Panc1 (cell line): ENCODE measurements at regions not wholly inside any gene's neighbourhood (a gene's known extent, or its start where the extent isn't known, plus 50 kb on each side); places are given as distances from the start of the nearest gene placed in this dataset.
"Not testable (repeated sequence)": the region's sequence is repeated elsewhere in the genome, so short reads cannot be mapped to it uniquely, and the experiment has no call there.

ENCODE experiments used
- ATAC-seq: fragments of 200-7000 bp; cut with Tn5 transposase; 2 replicates; pipeline ENCODE4 v1.9.1; 2020; ENCODE audit warnings: mild to moderate bottlenecking, moderate library complexity
- BruUV-seq: library from RNA; stranded (reverse); fragments of 400-500 nt; replicated peaks from 2 replicates; lab custom pipeline; 2021; lab: Mats Ljungman, UMichigan
- CTCF ChIA-PET: fragments of 300-600 bp; sonication (Branson Sonifier 250); formaldehyde crosslinking; loops from one replicate; lab custom pipeline; 2022; ENCODE audit warnings: antibody characterized with exemption; lab: Charles Lee
- POLR2A ChIA-PET: fragments of 300-600 bp; sonication (Branson Sonifier 250); formaldehyde crosslinking; loops from one replicate; lab custom pipeline; 2022; ENCODE audit warnings: antibody characterized with exemption; lab: Charles Lee
- DNase-seq: peaks from one replicate; pipeline ENCODE4 v3.0.0-alpha.2; 2010; ENCODE audit warnings: low read depth, low spot score
- H3K27ac ChIP-seq: 2 replicates; pipeline ENCODE4 v1.5.1; 2011; ENCODE audit warnings: mild to moderate bottlenecking, low read length, inconsistent platforms
- H3K27me3 ChIP-seq: fragments of 200-500 bp; sonication (Bioruptor generic); 2 replicates; pipeline ENCODE4 v1.6.0; 2014; ENCODE audit warnings: low read length, inconsistent platforms; ENCODE audit not compliant: control insufficient read depth, insufficient read depth
- H3K36me3 ChIP-seq: fragments of 200-500 bp; sonication (Bioruptor generic); 2 replicates; pipeline ENCODE4 v1.5.1; 2014; ENCODE audit warnings: inconsistent platforms, mild to moderate bottlenecking, low read length, moderate library complexity; ENCODE audit not compliant: control insufficient read depth, insufficient read depth
- H3K4me1 ChIP-seq: 2 replicates; pipeline ENCODE4 v1.5.1; 2011; ENCODE audit warnings: inconsistent platforms, mild to moderate bottlenecking, low read length, moderate library complexity; ENCODE audit not compliant: control insufficient read depth, insufficient read depth
- H3K4me3 ChIP-seq, 2 experiments: 2 replicates each; pipeline ENCODE4 v1.5.1; 2011 to 2012; ENCODE audit warnings: low read depth in 2 of 2, low read length in 2 of 2, mild to moderate bottlenecking in 2 of 2, inconsistent platforms in 1 of 2, moderate library complexity in 1 of 2
- H3K9me3 ChIP-seq: fragments of 200-500 bp; sonication (Bioruptor generic); 2 replicates; pipeline ENCODE4 v1.5.1; 2014; ENCODE audit warnings: low read depth, mild to moderate bottlenecking, inconsistent platforms, low read length, moderate library complexity; ENCODE audit not compliant: control insufficient read depth, insufficient read depth
- POLR2AphosphoS5 ChIP-seq: IDR thresholded peaks from 2 replicates; pipeline ENCODE4 v1.6.1; 2012; ENCODE audit warnings: mild to moderate bottlenecking, low read depth, low read length, moderate library complexity
- SIN3A ChIP-seq: IDR thresholded peaks from 2 replicates; pipeline ENCODE4 v1.6.1; 2012; ENCODE audit warnings: low read depth, mild to moderate bottlenecking, low read length, moderate library complexity, borderline replicate concordance; ENCODE audit not compliant: insufficient read depth
- TCF7L2 ChIP-seq: IDR thresholded peaks from 2 replicates; pipeline ENCODE4 v1.6.1; 2011; ENCODE audit warnings: mild to moderate bottlenecking, low read depth, low read length, inconsistent platforms
- in situ Hi-C: cut with HindIII; loops from 2 replicates; pipeline ENCODE4 v1.10.0; 2016; ENCODE audit warnings: low sequenced_read_pairs, low pct_unique_long_range_greater_than_20kb
- intact Hi-C: fragments of 100-400 bp; cut with micrococcal nuclease; formaldehyde crosslinking; loops from one replicate; pipeline ENCODE4 v1.10.0; 2022; ENCODE audit not compliant: unreplicated experiment
- TF ChIP-seq, protein P1 (sequence below), 2 experiments: IDR thresholded peaks; 2 replicates each; pipeline ENCODE4 v1.6.1; 2011 to 2012; ENCODE audit warnings: low read depth in 2 of 2, control low read depth in 1 of 2, low read length in 1 of 2, mild to moderate bottlenecking in 1 of 2, moderate library complexity in 1 of 2; ENCODE audit not compliant: insufficient read depth in 1 of 2
- TF ChIP-seq, protein P2 (sequence below): fragments of 450-650 bp; IDR thresholded peaks from 2 replicates; pipeline ENCODE4 v1.5.1; 2017; ENCODE audit warnings: mild to moderate bottlenecking

DNA sequence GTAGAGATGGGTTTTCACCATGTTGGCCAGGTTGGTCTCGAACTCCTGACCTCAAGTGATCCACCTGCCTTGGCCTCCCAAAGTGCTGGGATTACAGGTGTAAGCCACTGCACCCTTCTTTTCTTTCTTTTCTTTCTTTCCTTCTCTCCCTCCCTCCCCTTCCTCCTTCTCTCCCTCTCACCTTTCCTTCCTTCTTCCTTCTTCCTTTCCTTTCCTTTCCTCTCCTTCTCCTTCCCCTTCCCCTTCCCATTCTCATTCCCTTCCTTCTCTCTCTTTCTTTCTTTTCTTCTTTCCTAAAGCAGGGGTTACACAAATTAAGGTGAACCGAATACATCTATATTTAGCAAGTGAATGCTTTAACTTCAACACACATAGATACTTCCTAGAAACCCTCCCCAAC, 58.0 kb upstream of the URI1 start:
- intact Hi-C loops (no loop called here), in situ Hi-C loops (no loop called here)
- TF ChIP-seq, protein P1, sequence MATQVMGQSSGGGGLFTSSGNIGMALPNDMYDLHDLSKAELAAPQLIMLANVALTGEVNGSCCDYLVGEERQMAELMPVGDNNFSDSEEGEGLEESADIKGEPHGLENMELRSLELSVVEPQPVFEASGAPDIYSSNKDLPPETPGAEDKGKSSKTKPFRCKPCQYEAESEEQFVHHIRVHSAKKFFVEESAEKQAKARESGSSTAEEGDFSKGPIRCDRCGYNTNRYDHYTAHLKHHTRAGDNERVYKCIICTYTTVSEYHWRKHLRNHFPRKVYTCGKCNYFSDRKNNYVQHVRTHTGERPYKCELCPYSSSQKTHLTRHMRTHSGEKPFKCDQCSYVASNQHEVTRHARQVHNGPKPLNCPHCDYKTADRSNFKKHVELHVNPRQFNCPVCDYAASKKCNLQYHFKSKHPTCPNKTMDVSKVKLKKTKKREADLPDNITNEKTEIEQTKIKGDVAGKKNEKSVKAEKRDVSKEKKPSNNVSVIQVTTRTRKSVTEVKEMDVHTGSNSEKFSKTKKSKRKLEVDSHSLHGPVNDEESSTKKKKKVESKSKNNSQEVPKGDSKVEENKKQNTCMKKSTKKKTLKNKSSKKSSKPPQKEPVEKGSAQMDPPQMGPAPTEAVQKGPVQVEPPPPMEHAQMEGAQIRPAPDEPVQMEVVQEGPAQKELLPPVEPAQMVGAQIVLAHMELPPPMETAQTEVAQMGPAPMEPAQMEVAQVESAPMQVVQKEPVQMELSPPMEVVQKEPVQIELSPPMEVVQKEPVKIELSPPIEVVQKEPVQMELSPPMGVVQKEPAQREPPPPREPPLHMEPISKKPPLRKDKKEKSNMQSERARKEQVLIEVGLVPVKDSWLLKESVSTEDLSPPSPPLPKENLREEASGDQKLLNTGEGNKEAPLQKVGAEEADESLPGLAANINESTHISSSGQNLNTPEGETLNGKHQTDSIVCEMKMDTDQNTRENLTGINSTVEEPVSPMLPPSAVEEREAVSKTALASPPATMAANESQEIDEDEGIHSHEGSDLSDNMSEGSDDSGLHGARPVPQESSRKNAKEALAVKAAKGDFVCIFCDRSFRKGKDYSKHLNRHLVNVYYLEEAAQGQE (IDR thresholded peaks at IDR 0.05; ENCODE audit: insufficient read depth in 1 of 2, low read depth in 2 of 2, low read length in 1 of 2), result no peak
- no peak for TF ChIP-seq TCF7L2
- TF ChIP-seq SIN3A, result no peak
- TF ChIP-seq, protein P2, sequence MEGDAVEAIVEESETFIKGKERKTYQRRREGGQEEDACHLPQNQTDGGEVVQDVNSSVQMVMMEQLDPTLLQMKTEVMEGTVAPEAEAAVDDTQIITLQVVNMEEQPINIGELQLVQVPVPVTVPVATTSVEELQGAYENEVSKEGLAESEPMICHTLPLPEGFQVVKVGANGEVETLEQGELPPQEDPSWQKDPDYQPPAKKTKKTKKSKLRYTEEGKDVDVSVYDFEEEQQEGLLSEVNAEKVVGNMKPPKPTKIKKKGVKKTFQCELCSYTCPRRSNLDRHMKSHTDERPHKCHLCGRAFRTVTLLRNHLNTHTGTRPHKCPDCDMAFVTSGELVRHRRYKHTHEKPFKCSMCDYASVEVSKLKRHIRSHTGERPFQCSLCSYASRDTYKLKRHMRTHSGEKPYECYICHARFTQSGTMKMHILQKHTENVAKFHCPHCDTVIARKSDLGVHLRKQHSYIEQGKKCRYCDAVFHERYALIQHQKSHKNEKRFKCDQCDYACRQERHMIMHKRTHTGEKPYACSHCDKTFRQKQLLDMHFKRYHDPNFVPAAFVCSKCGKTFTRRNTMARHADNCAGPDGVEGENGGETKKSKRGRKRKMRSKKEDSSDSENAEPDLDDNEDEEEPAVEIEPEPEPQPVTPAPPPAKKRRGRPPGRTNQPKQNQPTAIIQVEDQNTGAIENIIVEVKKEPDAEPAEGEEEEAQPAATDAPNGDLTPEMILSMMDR, result no peak
- no peak for TF ChIP-seq POLR2AphosphoS5
- ATAC-seq (no peak), DNase-seq (no peak)
- ChIA-PET CTCF (no interaction called here), POLR2A (interaction anchor here (0.6 kb wide), 1 partner anchor 12 kb away, joined by 6 read pairs; no protein-coding TSS in a partner anchor)
- no peaks in the 10 kb centered on the region for H3K4me1 ChIP-seq
- no TSS peak for BruUV-seq
- H3K27ac ChIP-seq, result no peak overlapping the region
- H3K27me3 ChIP-seq, result no peaks in the 10 kb centered on the region; the same call in 1 of the 2 replicates
- no peaks in the 10 kb centered on the region for H3K9me3 ChIP-seq
- no peak overlapping the region for H3K4me3 ChIP-seq
- no peaks in the 10 kb centered on the region for H3K36me3 ChIP-seq

DNA sequence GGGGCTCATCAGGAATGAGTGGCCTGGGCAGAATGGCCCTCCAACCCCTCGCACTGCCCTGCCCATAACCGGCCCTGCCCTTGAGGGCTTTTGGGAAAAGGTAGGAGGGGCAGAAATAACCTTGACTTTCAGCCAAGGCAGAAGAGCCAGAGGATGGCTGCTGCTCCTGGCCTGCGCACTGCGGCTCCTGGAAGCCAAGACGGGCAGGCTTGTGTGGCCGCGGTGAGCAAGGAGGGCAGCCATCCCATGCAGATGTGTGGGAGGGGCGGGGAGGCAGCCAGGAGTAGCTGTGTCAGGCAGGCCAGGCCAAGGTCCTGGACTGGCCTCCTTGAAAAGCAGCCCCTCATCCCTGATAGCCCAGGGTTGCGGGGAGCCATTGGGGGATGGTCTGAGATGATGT, 57.6 kb upstream of the URI1 start:
- POLR2A ChIA-PET, result no interaction called here
- CTCF ChIA-PET, result no interaction called here
- ATAC-seq (no peak), DNase-seq (no peak)
- TF ChIP-seq, protein P1 (IDR thresholded peaks at IDR 0.05; ENCODE audit: insufficient read depth in 1 of 2, low read depth in 2 of 2, low read length in 1 of 2), result no peak
- TF ChIP-seq POLR2AphosphoS5 (no peak), SIN3A (no peak), TCF7L2 (no peak)
- TF ChIP-seq, protein P2, result no peak
- H3K36me3 ChIP-seq, result no peaks in the 10 kb centered on the region
- H3K9me3 ChIP-seq, result no peaks in the 10 kb centered on the region
- no peaks in the 10 kb centered on the region; the same call in 1 of the 2 replicates for H3K27me3 ChIP-seq
- intact Hi-C loops, result no loop called here
- H3K4me3 ChIP-seq, result no peak overlapping the region
- in situ Hi-C loops, result no loop called here
- H3K4me1 ChIP-seq, result no peaks in the 10 kb centered on the region
- BruUV-seq, result no TSS peak
- no peak overlapping the region for H3K27ac ChIP-seq

DNA sequence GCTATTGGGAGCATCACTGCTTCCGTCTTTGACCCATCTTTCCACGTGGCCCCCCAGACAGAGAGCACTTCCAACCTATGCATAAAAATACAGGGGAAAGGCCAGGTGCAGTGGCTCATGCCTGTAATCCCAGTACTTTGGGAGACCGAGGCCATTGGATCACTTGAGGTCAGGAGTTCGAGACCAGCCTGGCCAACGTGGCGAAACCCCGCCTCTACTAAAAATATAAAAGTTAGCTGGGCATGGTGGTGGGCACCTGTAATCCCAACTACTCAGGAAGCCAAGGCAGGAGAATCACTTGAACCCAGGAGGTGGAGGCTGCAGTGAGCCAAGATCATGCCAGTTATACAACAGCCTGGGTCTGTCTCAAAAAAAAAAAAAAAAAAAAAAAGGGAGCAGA, 55.9 kb upstream of the URI1 start:
- H3K9me3 ChIP-seq, in situ Hi-C loops, DNase-seq, intact Hi-C loops, POLR2A ChIA-PET, ATAC-seq, H3K4me1 ChIP-seq, BruUV-seq, H3K4me3 ChIP-seq, H3K27me3 ChIP-seq, H3K27ac ChIP-seq, CTCF ChIA-PET, H3K36me3 ChIP-seq: not testable (repeated sequence)
